Esophagus mucosa (tissue), 1 donor: ENCODE measurements at regions not wholly inside any gene's neighbourhood (a gene's known extent, or its start where the extent isn't known, plus 50 kb on each side); places are given as distances from the start of the nearest gene placed in this dataset.
"Not testable (repeated sequence)": the region's sequence is repeated elsewhere in the genome, so short reads cannot be mapped to it uniquely, and the experiment has no call there.

Experiments used
- ATAC-seq: fragments of 200-7000 bp; cut with Tn5 transposase; one replicate; pipeline ENCODE4 v1.9.1; 2020
- donor health status: DM: yes; HTN: yes; CAD: no.

- ATAC-seq = not testable (repeated sequence)
Measured at GRCh38 chr11:23883426-23884048, 613.3 kb upstream of the LUZP2 start.

- no peak for ATAC-seq
Measured at GRCh38 chr11:23884341-23884740, 612.5 kb upstream of the LUZP2 start.

- ATAC-seq = no peak
Measured at GRCh38 chr11:23885801-23886200, 611.1 kb upstream of the LUZP2 start.

- not testable (repeated sequence) for ATAC-seq
Measured at GRCh38 chr11:23887122-23887521, 609.7 kb upstream of the LUZP2 start.

- no peak for ATAC-seq
Measured at GRCh38 chr11:23893126-23893525, 603.7 kb upstream of the LUZP2 start.

GRCh38 chr11:23897453-23898286 lies 599.2 kb upstream of the LUZP2 start:
- ATAC-seq = no peak

GRCh38 chr11:23903044-23903704 lies 593.7 kb upstream of the LUZP2 start:
- no peak for ATAC-seq

- ATAC-seq = no peak
Measured at GRCh38 chr11:23919455-23919854, 577.4 kb upstream of the LUZP2 start.

- ATAC-seq = no peak
Measured at GRCh38 chr11:23923357-23923756, 573.5 kb upstream of the LUZP2 start.

GRCh38 chr11:23924226-23924625 lies 572.6 kb upstream of the LUZP2 start:
- ATAC-seq = no peak

- ATAC-seq = no peak
Measured at GRCh38 chr11:23931443-23931842, 565.4 kb upstream of the LUZP2 start.

GRCh38 chr11:23932485-23932898 lies 564.4 kb upstream of the LUZP2 start:
- no peak for ATAC-seq

GRCh38 chr11:23933721-23934120 lies 563.1 kb upstream of the LUZP2 start:
- no peak for ATAC-seq

- ATAC-seq = not testable (repeated sequence)
Measured at GRCh38 chr11:23934671-23935270, 562.1 kb upstream of the LUZP2 start.

GRCh38 chr11:23942117-23942815 lies 554.6 kb upstream of the LUZP2 start:
- ATAC-seq = not testable (repeated sequence)

GRCh38 chr11:23944923-23945322 lies 551.9 kb upstream of the LUZP2 start:
- ATAC-seq = no peak

GRCh38 chr11:23947883-23948282 lies 549.0 kb upstream of the LUZP2 start:
- ATAC-seq = no peak

- ATAC-seq = no peak
Measured at GRCh38 chr11:23948851-23949250, 548.0 kb upstream of the LUZP2 start.

GRCh38 chr11:23953951-23954710 lies 542.7 kb upstream of the LUZP2 start:
- no peak for ATAC-seq

GRCh38 chr11:23954730-23955129 lies 542.1 kb upstream of the LUZP2 start:
- ATAC-seq = no peak

GRCh38 chr11:23956586-23956985 lies 540.3 kb upstream of the LUZP2 start:
- ATAC-seq = no peak

- ATAC-seq = no peak
Measured at GRCh38 chr11:23957314-23957713, 539.5 kb upstream of the LUZP2 start.
